GM21529 (cell line): ENCODE measurements at regions not wholly inside any gene's neighbourhood (a gene's known extent, or its start where the extent isn't known, plus 50 kb on each side); places are given as distances from the start of the nearest gene placed in this dataset.

Experiments used
- ATAC-seq: cut with Tn5 transposase; IDR thresholded peaks from one replicate; pipeline ENCODE4 v1.9.1; 2021; ENCODE audit not compliant: unreplicated experiment

- no peak for ATAC-seq
Observed at GRCh38 chr18:65017372-65017760, 733.4 kb upstream of the CDH7 start.

- no peak for ATAC-seq
Observed at GRCh38 chr18:65016631-65017371, 734.0 kb upstream of the CDH7 start.

- ATAC-seq = no peak
Observed at GRCh38 chr18:64994370-64994769, 756.4 kb upstream of the CDH7 start.

GRCh38 chr18:64993695-64994094 is 757.1 kb upstream of the CDH7 start:
- no peak for ATAC-seq

GRCh38 chr18:64992654-64993053 is 758.2 kb upstream of the CDH7 start:
- no peak for ATAC-seq

- no peak for ATAC-seq
Observed at GRCh38 chr18:64991102-64991501, 759.7 kb upstream of the CDH7 start.

GRCh38 chr18:64986906-64987495 is 763.8 kb upstream of the CDH7 start:
- ATAC-seq = no peak

- no peak for ATAC-seq
Observed at GRCh38 chr18:64983497-64984238, 767.1 kb upstream of the CDH7 start.

- no peak for ATAC-seq
Observed at GRCh38 chr18:64982414-64983055, 768.3 kb upstream of the CDH7 start.

GRCh38 chr18:64981915-64982314 is 768.9 kb upstream of the CDH7 start:
- no peak for ATAC-seq

GRCh38 chr18:64979791-64980190 is 771.0 kb upstream of the CDH7 start:
- no peak for ATAC-seq

- ATAC-seq = no peak
Observed at GRCh38 chr18:64974391-64975125, 776.3 kb upstream of the CDH7 start.

- no peak for ATAC-seq
Observed at GRCh38 chr18:64972545-64972944, 778.3 kb upstream of the CDH7 start.

GRCh38 chr18:64966667-64967066 is 784.1 kb upstream of the CDH7 start:
- no peak for ATAC-seq

- no peak for ATAC-seq
Observed at GRCh38 chr18:64956465-64956864, 794.3 kb upstream of the CDH7 start.

- no peak for ATAC-seq
Observed at GRCh38 chr18:64949885-64950284, 800.9 kb upstream of the CDH7 start.

GRCh38 chr18:64936671-64937070 is 787.8 kb upstream of the LINC00305 start:
- ATAC-seq = no peak

- ATAC-seq = no peak
Observed at GRCh38 chr18:64929036-64929435, 780.1 kb upstream of the LINC00305 start.

- no peak for ATAC-seq
Observed at GRCh38 chr18:64919971-64920570, 771.2 kb upstream of the LINC00305 start.

GRCh38 chr18:64918851-64919250 is 770.0 kb upstream of the LINC00305 start:
- ATAC-seq = no peak

- no peak for ATAC-seq
Observed at GRCh38 chr18:64893349-64893748, 744.5 kb upstream of the LINC00305 start.
